ENCODE measurements at regions not wholly inside any gene's neighbourhood (a gene's known extent, or its start where the extent isn't known, plus 50 kb on each side); places are given as distances from the start of the nearest gene placed in this dataset.
A peak's percentile ranks its signal among the peaks of the same experiment; 100 is the strongest.
"Not testable (repeated sequence)": the region's sequence is repeated elsewhere in the genome, so short reads cannot be mapped to it uniquely, and the experiment has no call there.

DNA sequence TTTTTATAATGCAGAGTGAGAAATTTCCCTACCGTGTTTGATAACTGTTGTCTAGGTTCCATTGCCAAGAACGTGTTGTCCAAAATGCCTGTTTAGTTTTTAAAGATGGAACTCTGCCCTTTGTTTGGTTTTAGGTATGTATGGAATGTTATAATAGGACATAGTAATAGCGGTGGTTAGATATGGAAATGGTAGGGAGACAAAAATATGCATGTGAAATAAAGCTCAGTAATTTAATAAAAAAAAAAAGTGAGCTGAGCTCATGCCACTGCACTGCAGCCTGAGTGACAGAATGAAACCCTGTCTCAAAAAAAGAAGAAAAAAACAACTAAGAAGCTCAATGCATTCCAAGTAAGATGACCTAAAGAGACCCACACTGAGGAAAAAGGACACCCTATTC, 72.9 kb downstream of the ZNF783 start:
- no peaks in the 10 kb centered on the region for H3K36me3 ChIP-seq (replicated peaks; ENCODE audit: control insufficient read depth, insufficient read depth, low read length)
- H3K27me3 ChIP-seq (ENCODE audit: control insufficient read depth, insufficient read depth, low read length) = no peaks in the 10 kb centered on the region
- DNase-seq = no peak
- H3K4me3 ChIP-seq (ENCODE audit: insufficient read depth, low read depth, low read length) = no peak overlapping the region

DNA sequence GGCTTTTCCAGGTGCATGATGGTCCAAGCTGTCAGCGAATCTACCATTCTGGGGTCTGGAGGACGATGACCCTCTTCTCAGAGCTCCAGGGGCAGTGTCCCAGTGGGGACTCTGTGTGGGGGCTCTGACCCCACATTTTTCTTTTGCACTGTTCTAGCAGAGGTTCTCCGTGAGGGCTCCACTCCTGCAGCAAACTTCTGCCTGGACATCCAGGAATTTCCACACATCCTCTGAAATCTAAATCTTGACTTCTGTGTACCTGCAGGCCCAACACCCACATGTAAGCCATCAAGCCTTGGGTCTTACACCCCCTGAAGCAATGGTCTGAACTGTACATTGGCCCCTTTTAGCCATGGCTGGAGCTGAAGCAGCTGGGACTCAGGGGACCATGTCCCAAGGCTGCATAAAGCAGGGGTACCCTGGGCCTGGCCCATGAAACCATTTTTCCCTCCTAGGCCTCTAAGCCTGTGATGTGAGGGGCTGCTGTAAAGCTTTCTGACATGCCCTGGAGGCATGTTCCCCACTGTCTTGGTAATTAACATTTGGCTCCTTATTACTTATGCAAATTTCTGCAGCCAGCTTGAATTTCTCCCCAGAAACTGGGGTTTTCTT, 86.9 kb downstream of the ZNF783 start:
- Histone ChIP-seq H3K36me3 (replicated peaks; ENCODE audit: control insufficient read depth, insufficient read depth, low read length) (no peaks in the 10 kb centered on the region), H3K27me3 (ENCODE audit: control insufficient read depth, insufficient read depth, low read length) (no peaks in the 10 kb centered on the region), H3K4me3 (ENCODE audit: insufficient read depth, low read depth, low read length) (no peak overlapping the region)
- no peak for DNase-seq

DNA sequence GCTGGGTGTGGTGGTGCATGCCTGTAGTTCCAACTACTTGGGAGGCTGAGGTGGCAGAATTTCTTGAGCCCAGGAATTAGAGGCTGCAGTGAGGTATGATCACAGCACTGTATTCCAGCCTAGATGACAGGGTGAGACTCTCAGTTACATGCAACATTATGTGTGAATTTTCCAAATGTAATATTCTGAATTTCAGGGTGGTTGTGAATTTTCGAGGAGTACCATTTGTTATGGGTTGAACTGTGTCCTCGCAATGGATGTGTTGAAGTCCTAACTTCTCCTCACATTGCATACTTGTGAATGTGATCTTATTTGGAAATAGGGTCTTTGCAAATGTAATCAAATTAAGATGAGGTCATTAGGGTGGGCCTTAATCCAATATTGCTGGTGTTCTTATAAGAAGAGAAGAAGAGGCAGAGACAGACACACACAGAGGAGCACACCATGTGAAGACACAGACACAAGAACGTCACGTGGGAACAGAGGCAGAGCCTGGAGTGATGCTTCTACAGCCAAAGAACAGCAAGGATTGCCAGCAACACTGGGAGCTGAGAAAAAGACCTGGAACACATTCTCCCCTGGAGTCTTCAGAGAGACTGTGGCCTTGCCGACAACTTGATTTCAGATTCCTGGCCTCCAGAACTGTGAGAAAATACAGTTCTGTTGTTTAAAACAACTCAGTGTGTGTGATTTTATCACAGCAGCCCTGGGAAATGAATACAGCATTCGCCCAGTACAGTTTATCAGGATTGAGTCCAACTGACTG, 91.9 kb downstream of the ZNF783 start:
- Histone ChIP-seq H3K36me3 (replicated peaks; ENCODE audit: control insufficient read depth, insufficient read depth, low read length) (no peaks in the 10 kb centered on the region), H3K27me3 (ENCODE audit: control insufficient read depth, insufficient read depth, low read length) (no peaks in the 10 kb centered on the region), H3K4me3 (ENCODE audit: insufficient read depth, low read depth, low read length) (no peak overlapping the region)
- DNase-seq = no peak

DNA sequence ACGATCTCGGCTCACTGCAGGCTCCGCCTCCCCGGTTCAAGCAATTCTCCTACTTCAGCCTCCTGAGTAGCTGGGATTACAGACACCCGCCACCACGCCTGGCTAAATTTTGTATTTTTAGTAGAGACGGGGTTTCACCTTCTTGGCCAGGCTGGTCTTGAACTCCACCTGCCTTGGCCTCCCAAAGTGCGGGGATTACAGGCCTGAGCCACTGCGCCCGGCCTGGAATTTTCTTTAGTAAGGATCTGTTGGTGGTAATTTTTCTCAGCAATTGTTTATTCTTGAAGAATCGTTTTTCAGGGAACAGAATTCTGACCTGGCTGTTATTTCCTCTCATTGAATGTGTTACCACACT, 93.0 kb downstream of the ZNF783 start:
- H3K4me3 ChIP-seq (ENCODE audit: insufficient read depth, low read depth, low read length); DNase-seq; H3K27me3 ChIP-seq (ENCODE audit: control insufficient read depth, insufficient read depth, low read length); H3K36me3 ChIP-seq (replicated peaks; ENCODE audit: control insufficient read depth, insufficient read depth, low read length): not testable (repeated sequence)

DNA sequence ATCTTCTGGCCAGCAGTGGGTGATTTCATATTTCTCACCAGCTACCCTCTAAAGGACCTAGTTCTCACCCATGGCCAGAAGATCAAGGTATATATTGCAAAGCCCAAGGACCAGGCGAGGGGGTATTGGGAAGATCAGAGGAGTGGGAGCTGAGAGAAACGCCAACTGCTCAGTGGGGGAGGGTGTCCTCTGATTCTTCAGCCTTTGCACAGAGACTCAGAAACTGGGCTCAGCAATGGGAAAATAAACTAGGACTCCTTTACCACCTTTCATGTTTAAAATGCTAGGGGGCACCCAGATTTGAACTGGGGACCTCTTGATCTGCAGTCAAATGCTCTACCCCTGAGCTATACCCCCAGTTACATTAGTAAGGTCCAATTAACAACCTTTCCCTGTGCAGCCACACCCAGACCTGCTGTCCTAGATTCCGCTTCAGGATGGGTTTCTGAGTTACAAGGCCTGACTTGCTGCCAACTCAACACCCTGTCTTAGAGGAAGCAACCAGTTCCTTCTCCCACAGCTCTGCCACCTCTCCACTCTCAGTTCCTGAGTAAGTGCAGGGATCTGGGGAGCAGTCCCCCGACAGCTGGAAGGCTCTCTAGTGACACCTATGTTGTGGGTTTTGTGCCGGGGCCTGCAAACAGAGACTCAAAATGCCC, 93.5 kb downstream of the ZNF783 start:
- Histone ChIP-seq H3K4me3 (ENCODE audit: insufficient read depth, low read depth, low read length) (peak overlapping the region; percentile 32; the same call in 1 of the 2 replicates), H3K27me3 (ENCODE audit: control insufficient read depth, insufficient read depth, low read length) (no peaks in the 10 kb centered on the region), H3K36me3 (replicated peaks; ENCODE audit: control insufficient read depth, insufficient read depth, low read length) (no peaks in the 10 kb centered on the region)
- peak; percentile 74 for DNase-seq

DNA sequence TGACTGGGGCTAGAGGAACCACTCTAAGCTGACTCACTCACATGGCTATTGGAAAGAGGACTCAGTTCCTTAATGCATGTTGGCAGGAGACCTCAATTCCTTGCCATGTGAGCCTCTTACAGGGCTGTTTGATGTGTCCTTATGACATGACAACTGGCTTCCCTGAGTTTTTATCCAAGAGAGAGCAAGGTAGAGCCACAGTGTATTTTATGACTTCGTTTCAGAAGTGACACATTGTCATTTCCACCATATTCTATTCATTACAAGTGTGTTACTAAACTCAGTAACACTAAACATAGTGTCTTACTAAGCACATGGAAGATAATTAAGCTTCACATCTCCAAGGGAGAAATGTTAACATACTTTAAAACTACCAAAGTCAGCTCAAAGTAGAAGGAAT, 98.2 kb downstream of the ZNF777 start:
- Histone ChIP-seq H3K4me3 (ENCODE audit: insufficient read depth, low read depth, low read length) (no peak overlapping the region), H3K36me3 (replicated peaks; ENCODE audit: control insufficient read depth, insufficient read depth, low read length) (no peaks in the 10 kb centered on the region), H3K27me3 (ENCODE audit: control insufficient read depth, insufficient read depth, low read length) (no peaks in the 10 kb centered on the region)
- no peak for DNase-seq

DNA sequence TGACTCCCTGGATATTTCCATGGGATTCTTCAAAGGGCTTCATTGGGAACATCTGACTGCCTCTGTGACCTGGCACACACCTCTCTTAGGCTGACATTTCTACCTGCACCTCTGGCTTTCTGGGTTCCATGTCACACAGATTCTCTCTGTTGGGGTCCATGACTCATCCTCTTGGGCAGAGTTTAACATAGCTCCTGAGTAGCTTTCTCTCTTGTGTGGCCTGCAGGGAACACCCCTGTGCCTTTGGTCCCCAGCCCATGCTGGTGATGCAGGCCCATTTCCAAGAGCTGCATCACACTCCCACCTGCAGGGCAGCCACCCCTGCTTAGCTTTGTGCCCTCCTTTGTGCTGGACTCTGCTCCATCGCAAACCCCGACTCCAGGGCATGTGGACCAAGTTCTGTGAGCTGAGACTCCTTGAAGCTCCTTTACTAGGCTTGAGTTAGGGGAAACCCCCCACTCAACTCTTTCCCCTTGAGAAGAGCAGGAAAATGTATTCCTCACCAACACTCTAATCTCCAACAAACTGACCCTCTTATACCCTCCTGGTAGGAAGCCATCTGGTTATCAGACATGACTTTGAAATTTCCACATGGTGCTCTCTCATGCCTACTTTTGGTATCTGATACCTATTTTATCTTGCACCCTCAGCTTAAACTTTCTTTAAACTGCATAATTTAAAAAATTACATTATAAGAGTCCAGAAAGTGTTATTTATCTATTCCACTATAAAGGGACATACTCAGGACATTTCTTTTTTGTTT, 93.3 kb downstream of the ZNF777 start:
- H3K4me3 ChIP-seq (ENCODE audit: insufficient read depth, low read depth, low read length) = no peak overlapping the region
- no peaks in the 10 kb centered on the region for H3K27me3 ChIP-seq (ENCODE audit: control insufficient read depth, insufficient read depth, low read length)
- no peak for DNase-seq
- H3K36me3 ChIP-seq (replicated peaks; ENCODE audit: control insufficient read depth, insufficient read depth, low read length) = no peaks in the 10 kb centered on the region

DNA sequence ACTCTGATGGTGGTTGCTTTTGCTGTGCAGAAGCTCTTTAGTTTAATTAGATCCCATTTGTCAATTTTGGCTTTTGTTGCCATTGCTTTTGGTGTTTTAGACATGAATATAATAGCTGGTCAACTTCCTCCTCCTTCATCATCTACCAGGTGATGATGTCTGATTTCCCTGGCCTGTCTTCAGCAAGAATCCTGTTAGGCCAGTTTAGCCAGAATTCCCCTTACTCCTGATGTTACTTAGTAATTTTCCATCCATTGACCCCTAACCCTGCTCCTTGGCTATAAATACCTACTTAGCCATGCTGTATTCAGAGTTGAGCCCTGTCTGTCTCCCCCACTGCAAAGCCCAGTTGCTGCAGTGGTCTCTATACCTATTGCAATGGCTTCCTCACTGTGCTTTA, 91.4 kb downstream of the ZNF777 start:
- no peak for DNase-seq
- Histone ChIP-seq H3K36me3 (replicated peaks; ENCODE audit: control insufficient read depth, insufficient read depth, low read length) (no peaks in the 10 kb centered on the region), H3K4me3 (ENCODE audit: insufficient read depth, low read depth, low read length) (no peak overlapping the region), H3K27me3 (ENCODE audit: control insufficient read depth, insufficient read depth, low read length) (no peaks in the 10 kb centered on the region)

DNA sequence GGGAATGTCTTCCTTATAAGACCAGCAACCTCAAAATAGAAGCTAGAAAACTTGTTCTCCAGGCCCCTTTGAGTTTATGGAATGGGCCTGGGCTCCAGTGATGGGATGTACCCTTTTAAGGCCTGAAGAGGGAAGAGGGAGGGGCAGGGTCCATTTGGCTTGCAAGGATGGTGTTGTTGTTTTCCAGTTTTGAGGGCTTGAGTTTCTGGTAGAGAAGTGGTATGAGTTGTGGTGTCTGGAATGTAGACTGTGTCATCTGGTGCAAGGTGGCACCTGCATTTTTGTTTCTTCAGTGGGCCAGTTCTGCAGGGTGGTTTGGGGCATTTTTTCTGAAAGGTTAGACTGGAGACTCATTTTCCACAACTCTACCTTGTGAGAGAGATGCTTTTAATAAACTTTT, 90.1 kb downstream of the ZNF777 start:
- DNase-seq = no peak
- Histone ChIP-seq H3K27me3 (ENCODE audit: control insufficient read depth, insufficient read depth, low read length) (no peaks in the 10 kb centered on the region), H3K36me3 (replicated peaks; ENCODE audit: control insufficient read depth, insufficient read depth, low read length) (no peaks in the 10 kb centered on the region), H3K4me3 (ENCODE audit: insufficient read depth, low read depth, low read length) (no peak overlapping the region)

DNA sequence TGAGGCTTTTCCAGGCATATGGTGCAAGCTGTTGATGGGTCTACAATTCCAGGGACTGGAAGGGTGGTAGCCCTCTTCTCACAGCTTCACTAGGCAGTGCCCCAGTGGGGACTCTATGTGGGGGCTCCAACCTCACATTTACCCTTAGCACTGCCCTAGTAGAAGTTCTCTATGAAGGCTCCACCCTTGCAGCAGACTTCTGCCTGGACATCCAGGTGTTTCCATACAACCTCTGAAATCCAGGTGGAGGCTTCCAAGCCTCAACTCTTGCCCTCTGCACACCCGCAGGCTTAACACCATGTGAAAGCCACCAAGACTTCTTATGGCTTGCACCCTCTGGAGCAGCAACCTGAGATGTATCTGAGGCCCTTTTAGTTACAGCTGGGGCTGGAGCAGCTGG, 87.8 kb downstream of the ZNF777 start:
- no peak for DNase-seq

DNA sequence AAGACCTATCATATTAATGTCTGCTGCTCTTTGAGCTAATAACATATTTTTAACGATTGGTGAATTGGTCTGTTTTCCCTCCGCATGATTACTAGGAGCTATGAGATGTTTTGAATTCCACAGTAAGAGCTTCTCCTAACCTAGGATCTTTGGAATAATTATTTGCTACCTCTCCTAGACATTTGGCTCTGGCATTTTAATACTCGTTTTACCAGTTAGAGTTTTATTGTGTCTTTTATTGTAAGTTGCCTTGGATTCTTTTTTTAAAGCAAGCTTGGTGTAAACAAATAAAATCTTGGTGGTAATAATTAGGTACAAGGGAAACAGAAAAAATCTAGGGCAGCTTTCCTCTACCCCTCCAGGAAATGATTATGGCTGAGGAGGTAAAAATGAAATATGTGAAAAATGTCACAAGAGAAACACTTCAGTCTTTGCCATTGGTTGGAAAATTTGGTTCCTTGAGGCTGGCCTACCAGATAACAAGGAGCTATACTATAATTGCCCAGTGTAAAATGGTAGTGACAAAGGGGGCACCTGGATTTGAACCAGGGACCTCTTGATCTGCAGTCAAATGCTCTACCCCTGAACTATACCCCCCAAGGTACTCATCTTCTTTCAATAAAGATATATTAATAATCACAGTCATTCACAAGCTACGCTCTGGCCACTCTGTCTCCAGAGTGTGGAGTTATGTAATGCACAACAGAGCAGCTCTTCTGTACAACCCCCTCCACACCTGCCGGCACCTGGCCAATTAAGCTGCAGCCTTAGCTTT, 85.4 kb downstream of the ZNF777 start:
- Histone ChIP-seq H3K27me3 (ENCODE audit: control insufficient read depth, insufficient read depth, low read length) (no peaks in the 10 kb centered on the region), H3K36me3 (replicated peaks; ENCODE audit: control insufficient read depth, insufficient read depth, low read length) (no peaks in the 10 kb centered on the region), H3K4me3 (ENCODE audit: insufficient read depth, low read depth, low read length) (no peak overlapping the region)
- no peak for DNase-seq

More for the DNA sequence above, 87.8 kb downstream of the ZNF777 start:
- H3K27me3 ChIP-seq (ENCODE audit: control insufficient read depth, insufficient read depth, low read length) = no peaks in the 10 kb centered on the region
- H3K4me3 ChIP-seq (ENCODE audit: insufficient read depth, low read depth, low read length) = no peak overlapping the region
- H3K36me3 ChIP-seq (replicated peaks; ENCODE audit: control insufficient read depth, insufficient read depth, low read length) = no peaks in the 10 kb centered on the region

DNA sequence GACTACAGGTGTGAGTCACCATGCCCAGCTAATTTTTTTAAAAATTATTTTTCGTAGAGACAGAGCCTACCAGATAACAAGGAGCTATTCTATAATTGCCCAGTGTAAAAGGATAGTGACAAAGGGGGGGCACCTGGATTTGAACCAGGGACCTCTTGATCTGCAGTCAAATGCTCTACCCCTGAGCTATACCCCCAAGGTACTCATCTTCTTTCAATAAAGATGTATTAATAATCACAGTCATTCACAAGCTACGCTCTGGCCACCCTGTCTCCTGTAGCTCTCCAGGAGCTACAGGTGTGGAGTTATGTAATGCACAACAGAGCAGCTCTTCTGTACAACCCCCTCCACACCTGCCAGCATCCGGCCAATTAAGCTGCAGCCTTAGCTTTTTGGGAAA, 83.5 kb downstream of the ZNF777 start:
- H3K27me3 ChIP-seq (ENCODE audit: control insufficient read depth, insufficient read depth, low read length) = no peaks in the 10 kb centered on the region
- no peaks in the 10 kb centered on the region for H3K36me3 ChIP-seq (replicated peaks; ENCODE audit: control insufficient read depth, insufficient read depth, low read length)
- H3K4me3 ChIP-seq (ENCODE audit: insufficient read depth, low read depth, low read length) = no peak overlapping the region
- no peak for DNase-seq

DNA sequence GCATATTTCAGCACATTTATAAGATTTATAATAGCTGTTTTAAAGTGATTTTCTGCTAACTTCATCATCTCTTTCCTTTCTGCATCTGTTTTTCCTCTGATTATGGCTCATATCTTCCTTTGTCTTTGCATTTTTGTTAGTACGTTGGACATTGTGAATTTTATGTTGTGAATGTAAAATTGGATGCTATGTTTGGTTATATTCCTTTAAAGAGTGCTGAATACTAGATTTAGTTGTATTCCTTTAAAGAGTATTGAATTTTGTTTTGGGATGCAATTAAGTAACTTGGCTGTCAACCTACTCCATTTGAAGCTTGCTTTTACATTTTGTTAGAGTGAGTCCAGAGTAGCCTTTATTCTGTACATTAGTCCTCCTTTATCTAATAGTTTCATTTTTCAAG, 81.2 kb downstream of the ZNF777 start:
- Histone ChIP-seq H3K27me3 (ENCODE audit: control insufficient read depth, insufficient read depth, low read length) (no peaks in the 10 kb centered on the region), H3K36me3 (replicated peaks; ENCODE audit: control insufficient read depth, insufficient read depth, low read length) (no peaks in the 10 kb centered on the region), H3K4me3 (ENCODE audit: insufficient read depth, low read depth, low read length) (no peak overlapping the region)
- no peak for DNase-seq

DNA sequence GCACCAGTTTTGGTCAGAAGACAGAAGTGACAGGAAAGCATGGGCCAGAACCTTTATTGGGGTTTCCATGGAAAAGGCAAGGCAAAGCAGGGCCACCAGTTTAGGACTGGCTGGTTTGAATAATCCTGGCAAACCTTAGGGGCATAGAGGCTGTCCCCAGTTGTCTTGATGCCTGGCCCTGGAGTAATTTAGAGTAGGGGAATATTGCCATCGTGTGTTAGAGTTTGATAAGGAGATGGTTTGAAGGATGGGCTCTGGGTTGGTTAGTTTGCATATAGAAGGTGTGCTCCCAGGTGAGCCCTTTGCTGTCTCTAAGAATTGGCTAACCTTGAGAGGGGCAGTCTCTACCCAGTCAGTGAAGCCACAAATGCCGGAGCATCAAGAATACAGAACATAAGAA, 79.6 kb downstream of the ZNF777 start:
- no peaks in the 10 kb centered on the region for H3K36me3 ChIP-seq (replicated peaks; ENCODE audit: control insufficient read depth, insufficient read depth, low read length)
- no peaks in the 10 kb centered on the region for H3K27me3 ChIP-seq (ENCODE audit: control insufficient read depth, insufficient read depth, low read length)
- DNase-seq = no peak
- no peak overlapping the region for H3K4me3 ChIP-seq (ENCODE audit: insufficient read depth, low read depth, low read length)
